GM13976 (cell line): ENCODE measurements at regions not wholly inside any gene's neighbourhood (a gene's known extent, or its start where the extent isn't known, plus 50 kb on each side); places are given as distances from the start of the nearest gene placed in this dataset.

Experiments
- DNase-seq: peaks from one replicate; pipeline ENCODE4 v3.0.0; 2012; ENCODE audit warnings: low spot score
- in situ Hi-C: fragments of 300-500 bp; cut with MboI; formaldehyde crosslinking; loops from one replicate; pipeline ENCODE4 v1.12.0; 2022; ENCODE audit warnings: low sequenced_read_pairs, mixed read lengths, inconsistent platforms; ENCODE audit not compliant: unreplicated experiment
- TF ChIP-seq, protein P1 (sequence below): IDR thresholded peaks from 2 replicates; pipeline ENCODE4 v1.5.1; 2012; ENCODE audit warnings: borderline replicate concordance, mild to moderate bottlenecking; ENCODE audit not compliant: insufficient read depth; ENCODE audit errors: extremely low read depth, missing control alignments, control extremely low read depth

DNA sequence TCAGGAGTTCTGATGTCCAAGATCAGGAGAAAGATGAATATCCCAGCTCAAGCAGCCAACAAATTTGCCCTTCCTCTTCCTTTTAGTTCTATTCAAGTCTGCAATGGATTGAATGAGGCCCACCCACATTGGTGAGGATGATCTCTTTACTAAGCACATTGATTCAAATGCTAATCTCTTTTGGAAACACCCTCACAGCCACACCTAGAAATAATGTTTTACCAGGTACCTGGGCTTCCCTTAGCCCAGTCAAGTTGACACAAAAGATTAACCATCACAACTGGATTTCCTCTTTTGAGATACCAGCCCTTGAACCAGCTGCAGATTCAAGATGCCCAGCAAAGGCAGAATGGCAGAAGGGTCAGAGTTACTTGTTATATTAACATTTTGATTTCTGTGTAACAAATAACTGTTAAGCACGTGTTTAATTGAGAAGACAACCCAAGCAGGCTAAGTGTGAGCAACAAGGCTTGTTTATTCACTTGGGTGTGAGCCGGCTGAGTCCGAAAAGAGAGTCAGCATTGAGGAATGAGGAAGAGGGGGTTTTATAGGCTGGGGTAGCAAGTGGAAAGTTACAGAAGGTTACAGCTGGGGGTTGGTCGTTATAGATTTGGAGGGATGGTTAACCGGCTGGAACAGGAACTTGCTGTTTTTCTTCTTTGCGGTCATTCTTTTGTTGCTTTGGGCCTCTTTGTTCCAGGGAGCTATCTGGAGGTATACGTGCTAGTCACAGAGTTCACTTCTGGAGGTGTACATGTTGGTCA is 180.3 kb downstream of the EMP1 start:
- TF ChIP-seq, protein P1, sequence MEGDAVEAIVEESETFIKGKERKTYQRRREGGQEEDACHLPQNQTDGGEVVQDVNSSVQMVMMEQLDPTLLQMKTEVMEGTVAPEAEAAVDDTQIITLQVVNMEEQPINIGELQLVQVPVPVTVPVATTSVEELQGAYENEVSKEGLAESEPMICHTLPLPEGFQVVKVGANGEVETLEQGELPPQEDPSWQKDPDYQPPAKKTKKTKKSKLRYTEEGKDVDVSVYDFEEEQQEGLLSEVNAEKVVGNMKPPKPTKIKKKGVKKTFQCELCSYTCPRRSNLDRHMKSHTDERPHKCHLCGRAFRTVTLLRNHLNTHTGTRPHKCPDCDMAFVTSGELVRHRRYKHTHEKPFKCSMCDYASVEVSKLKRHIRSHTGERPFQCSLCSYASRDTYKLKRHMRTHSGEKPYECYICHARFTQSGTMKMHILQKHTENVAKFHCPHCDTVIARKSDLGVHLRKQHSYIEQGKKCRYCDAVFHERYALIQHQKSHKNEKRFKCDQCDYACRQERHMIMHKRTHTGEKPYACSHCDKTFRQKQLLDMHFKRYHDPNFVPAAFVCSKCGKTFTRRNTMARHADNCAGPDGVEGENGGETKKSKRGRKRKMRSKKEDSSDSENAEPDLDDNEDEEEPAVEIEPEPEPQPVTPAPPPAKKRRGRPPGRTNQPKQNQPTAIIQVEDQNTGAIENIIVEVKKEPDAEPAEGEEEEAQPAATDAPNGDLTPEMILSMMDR = no peak
- DNase-seq = no peak
- in situ Hi-C loops = no loop called here

GRCh38 chr12:13375583-13376345 is 179.2 kb downstream of the EMP1 start:
- TF ChIP-seq, protein P1 = no peak
- DNase-seq = no peak
- in situ Hi-C loops = no loop called here

DNA sequence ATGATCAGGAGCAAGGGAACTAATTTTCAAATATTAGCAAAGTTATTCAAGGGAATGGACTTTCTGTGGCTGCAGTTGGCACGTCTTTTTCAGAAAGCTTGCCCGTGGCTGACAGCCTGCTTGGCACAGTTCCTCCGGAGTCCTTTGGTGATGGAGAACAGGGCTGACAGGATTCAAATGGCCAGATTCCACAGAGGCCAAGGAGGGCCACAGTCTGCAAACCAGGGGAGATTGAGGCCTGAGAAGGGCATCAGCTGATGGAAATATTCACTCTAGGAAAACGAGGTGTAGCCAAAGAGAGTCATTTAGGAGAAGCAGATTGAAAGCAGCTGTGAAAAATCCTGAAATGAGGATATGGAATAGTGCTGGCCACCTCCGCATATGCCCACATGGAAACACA is 178.3 kb downstream of the EMP1 start:
- in situ Hi-C loops = no loop called here

GRCh38 chr12:13373803-13374202 is 177.3 kb downstream of the EMP1 start:
- TF ChIP-seq, protein P1 = no peak
- no peak for DNase-seq
- in situ Hi-C loops = no loop called here

More for the DNA sequence above, 178.3 kb downstream of the EMP1 start:
- DNase-seq = no peak
- TF ChIP-seq, protein P1 = no peak

GRCh38 chr12:13373131-13373530 is 176.6 kb downstream of the EMP1 start:
- DNase-seq = no peak
- in situ Hi-C loops = no loop called here
- TF ChIP-seq, protein P1 = no peak

DNA sequence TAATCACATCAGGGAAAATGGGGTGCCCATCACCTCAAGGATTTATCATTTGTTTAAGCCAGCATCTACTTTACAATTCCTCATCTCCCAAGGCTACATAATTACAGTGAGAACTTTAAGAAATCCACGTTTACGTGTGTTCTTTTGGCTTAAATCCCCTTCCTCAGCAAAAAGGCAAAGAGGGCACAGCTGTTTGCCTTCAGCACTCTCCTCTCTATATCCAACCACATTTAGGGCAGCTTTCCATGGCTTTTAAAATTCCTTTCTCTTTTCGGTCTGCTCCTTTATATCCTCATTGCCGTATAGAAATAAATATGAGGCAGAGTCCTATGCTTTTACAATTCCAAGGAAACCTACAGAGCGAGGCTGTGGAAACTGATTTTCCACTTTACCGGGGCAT is 175.9 kb downstream of the EMP1 start:
- DNase-seq = no peak
- in situ Hi-C loops = no loop called here
- TF ChIP-seq, protein P1 = no peak

DNA sequence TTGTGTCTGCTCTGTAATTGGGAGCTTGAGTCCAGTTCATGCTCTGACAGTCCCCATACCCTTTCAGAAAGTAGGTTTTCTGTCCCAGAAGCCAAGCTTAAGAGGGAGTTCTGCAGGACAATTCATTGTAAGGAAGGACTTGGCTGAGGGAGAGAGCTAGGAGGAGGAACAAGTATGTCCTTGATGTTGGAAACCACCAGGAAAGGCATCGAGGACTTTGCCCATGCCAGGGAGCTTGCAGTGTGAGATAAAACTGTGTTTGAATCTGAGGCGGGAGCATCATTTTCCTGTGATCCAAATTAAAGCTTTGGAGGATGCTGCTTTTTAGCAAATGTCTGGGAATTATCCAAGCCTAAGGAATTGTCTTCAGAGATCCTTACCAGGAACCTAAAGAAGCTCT is 175.3 kb downstream of the EMP1 start:
- no peak for DNase-seq
- in situ Hi-C loops = no loop called here
- TF ChIP-seq, protein P1 = no peak
